Endodermal cell (in vitro differentiated cells): ENCODE measurements at regions not wholly inside any gene's neighbourhood (a gene's known extent, or its start where the extent isn't known, plus 50 kb on each side); places are given as distances from the start of the nearest gene placed in this dataset.

Experiments
- DNase-seq: peaks from one replicate; pipeline ENCODE4 v3.0.0-alpha.2; 2017
- H3K27ac ChIP-seq: 2 replicates; pipeline ENCODE4 v1.5.1; 2013; ENCODE audit warnings: mild to moderate bottlenecking, low read depth, low read length, moderate library complexity
- H3K27me3 ChIP-seq: 2 replicates; pipeline ENCODE4 v1.6.1; 2013; ENCODE audit warnings: mild to moderate bottlenecking, low read length, moderate library complexity; ENCODE audit not compliant: insufficient read depth, control insufficient read depth, poor library complexity, severe bottlenecking
- H3K36me3 ChIP-seq: 2 replicates; pipeline ENCODE4 v1.7.0; 2013; ENCODE audit warnings: mild to moderate bottlenecking, low read length, moderate library complexity; ENCODE audit not compliant: control insufficient read depth, insufficient read depth
- H3K4me1 ChIP-seq: one replicate; pipeline ENCODE4 v1.7.0; 2013; ENCODE audit warnings: low read length; ENCODE audit not compliant: control insufficient read depth, insufficient read depth
- H3K4me3 ChIP-seq: 2 replicates; pipeline ENCODE4 v1.5.1; 2013; ENCODE audit warnings: mild to moderate bottlenecking, low read length, moderate library complexity
- H3K9ac ChIP-seq: 2 replicates; pipeline ENCODE4 v1.6.1; 2013; ENCODE audit warnings: mild to moderate bottlenecking, low read length, moderate library complexity; ENCODE audit not compliant: poor library complexity, severe bottlenecking; ENCODE audit errors: extremely low read depth
- H3K9me3 ChIP-seq: 2 replicates; pipeline ENCODE4 v1.6.1; 2013; ENCODE audit warnings: mild to moderate bottlenecking, low read length, moderate library complexity; ENCODE audit not compliant: control insufficient read depth
- H3K27ac Mint-ChIP-seq: 2 replicates; pipeline ENCODE4 v1.8.0; 2020; ENCODE audit warnings: mixed read lengths
- H3K27me3 Mint-ChIP-seq: 2 replicates; pipeline ENCODE4 v1.8.0; 2021; ENCODE audit warnings: mild to moderate bottlenecking, mixed read lengths; ENCODE audit not compliant: insufficient read depth
- H3K36me3 Mint-ChIP-seq: 2 replicates; pipeline ENCODE4 v1.8.0; 2020; ENCODE audit warnings: low read depth, mixed read lengths
- H3K4me1 Mint-ChIP-seq: 2 replicates; pipeline ENCODE4 v1.8.0; 2020; ENCODE audit warnings: mixed read lengths
- H3K4me3 Mint-ChIP-seq: 2 replicates; pipeline ENCODE4 v1.8.0; 2020; ENCODE audit warnings: mild to moderate bottlenecking, moderate library complexity, mixed read lengths
- H3K9me3 Mint-ChIP-seq: 2 replicates; pipeline ENCODE4 v1.8.0; 2020; ENCODE audit warnings: mild to moderate bottlenecking, mixed read lengths
- WGBS, 2 experiments: methylation state at CpG; one replicate each; pipeline versions ENCODE4 v1.1.5 to v1.1.7; 2013; ENCODE audit warnings: missing lambda C conversion rate in 2 of 2, mixed read lengths in 1 of 2; ENCODE audit not compliant: insufficient coverage in 1 of 2, insufficient read length in 1 of 2; 5-methylcytosine and 5-hydroxymethylcytosine counted together
- TF ChIP-seq, protein P1 (sequence below): fragments of 200-600 bp; sonication (generic); conservative IDR thresholded peaks from 2 replicates; pipeline ENCODE4 v1.5.0; 2021; ENCODE audit warnings: antibody characterized with exemption, mild to moderate bottlenecking

DNA sequence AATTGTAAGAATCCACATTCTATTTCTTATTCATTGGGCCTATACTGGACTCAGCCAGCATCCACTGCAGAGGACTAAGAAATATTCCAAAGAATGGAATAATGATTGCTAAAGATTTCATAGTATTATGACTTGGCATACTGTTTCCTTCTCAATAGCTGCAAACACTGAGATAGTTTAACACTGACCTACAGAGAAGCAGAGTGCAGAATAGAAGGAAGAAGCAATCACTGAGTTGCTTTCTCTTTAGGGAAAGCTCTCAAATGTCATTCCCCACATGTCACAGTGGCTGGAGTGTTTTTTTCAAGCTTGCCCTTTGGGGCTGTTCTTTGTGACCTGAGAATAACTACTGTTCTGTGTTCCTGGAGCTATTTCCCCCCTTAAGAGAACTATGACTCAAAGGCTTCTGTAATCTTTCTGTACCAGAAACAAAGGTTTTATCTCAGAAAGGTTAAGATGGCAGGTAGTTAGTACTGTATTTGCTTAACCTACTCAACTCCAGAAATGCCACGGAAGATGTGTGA, 243.6 kb upstream of the LUZP2 start:
- Histone ChIP-seq H3K36me3 (no peaks in the 10 kb centered on the region), H3K27ac (no peak overlapping the region), H3K9ac (no peak overlapping the region), H3K4me3 (no peak overlapping the region), H3K27me3 (no peaks in the 10 kb centered on the region), H3K9me3 (no peaks in the 10 kb centered on the region), H3K4me1 (no peaks in the 10 kb centered on the region)
- H3K9me3 Mint-ChIP-seq: no peaks in the 10 kb centered on the region
- H3K27me3 Mint-ChIP-seq: no peaks in the 10 kb centered on the region
- H3K4me1 Mint-ChIP-seq: no peaks in the 10 kb centered on the region
- no peak overlapping the region for H3K27ac Mint-ChIP-seq
- H3K4me3 Mint-ChIP-seq: no peak overlapping the region
- DNase-seq: no peak
- 86% methylated on average over 1 of the region's 1 CpG; no CpG with 5 or more reads in 1 of the 2 experiments for WGBS, 2 experiments
- TF ChIP-seq, protein P1, sequence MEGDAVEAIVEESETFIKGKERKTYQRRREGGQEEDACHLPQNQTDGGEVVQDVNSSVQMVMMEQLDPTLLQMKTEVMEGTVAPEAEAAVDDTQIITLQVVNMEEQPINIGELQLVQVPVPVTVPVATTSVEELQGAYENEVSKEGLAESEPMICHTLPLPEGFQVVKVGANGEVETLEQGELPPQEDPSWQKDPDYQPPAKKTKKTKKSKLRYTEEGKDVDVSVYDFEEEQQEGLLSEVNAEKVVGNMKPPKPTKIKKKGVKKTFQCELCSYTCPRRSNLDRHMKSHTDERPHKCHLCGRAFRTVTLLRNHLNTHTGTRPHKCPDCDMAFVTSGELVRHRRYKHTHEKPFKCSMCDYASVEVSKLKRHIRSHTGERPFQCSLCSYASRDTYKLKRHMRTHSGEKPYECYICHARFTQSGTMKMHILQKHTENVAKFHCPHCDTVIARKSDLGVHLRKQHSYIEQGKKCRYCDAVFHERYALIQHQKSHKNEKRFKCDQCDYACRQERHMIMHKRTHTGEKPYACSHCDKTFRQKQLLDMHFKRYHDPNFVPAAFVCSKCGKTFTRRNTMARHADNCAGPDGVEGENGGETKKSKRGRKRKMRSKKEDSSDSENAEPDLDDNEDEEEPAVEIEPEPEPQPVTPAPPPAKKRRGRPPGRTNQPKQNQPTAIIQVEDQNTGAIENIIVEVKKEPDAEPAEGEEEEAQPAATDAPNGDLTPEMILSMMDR: no peak
- no peaks in the 10 kb centered on the region for H3K36me3 Mint-ChIP-seq

DNA sequence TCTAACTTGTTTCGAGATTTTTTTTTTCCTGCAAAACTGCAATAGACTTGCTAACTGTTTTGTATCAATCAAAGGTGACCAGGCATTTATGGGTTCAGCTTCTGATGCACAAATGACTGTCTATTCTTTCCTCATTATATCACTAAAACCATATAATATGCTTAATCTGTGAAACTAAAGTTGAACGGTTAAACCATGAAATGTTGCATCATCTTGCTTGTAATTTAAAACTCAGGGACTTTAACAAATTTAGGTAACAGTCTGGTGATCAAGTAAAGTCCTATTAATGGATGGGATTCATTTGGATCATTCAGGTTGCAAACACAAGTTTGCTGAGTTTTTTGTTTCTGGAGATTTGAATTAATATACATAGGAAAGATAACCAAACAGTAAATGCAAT, 232.0 kb upstream of the LUZP2 start:
- Histone ChIP-seq H3K27me3 (no peaks in the 10 kb centered on the region), H3K9me3 (no peaks in the 10 kb centered on the region), H3K9ac (no peak overlapping the region), H3K4me1 (no peaks in the 10 kb centered on the region), H3K27ac (no peak overlapping the region), H3K36me3 (no peaks in the 10 kb centered on the region), H3K4me3 (no peak overlapping the region)
- 90 to 100% methylated on average over 1 to 2 of the region's 2 CpGs for WGBS, 2 experiments
- TF ChIP-seq, protein P1: no peak
- DNase-seq: no peak
- H3K4me1 Mint-ChIP-seq: no peaks in the 10 kb centered on the region
- no peak overlapping the region for H3K27ac Mint-ChIP-seq
- H3K9me3 Mint-ChIP-seq: peaks cover 4% of the 10 kb centered on the region
- H3K36me3 Mint-ChIP-seq: no peaks in the 10 kb centered on the region
- H3K27me3 Mint-ChIP-seq: no peaks in the 10 kb centered on the region
- no peak overlapping the region for H3K4me3 Mint-ChIP-seq

- no peaks in the 10 kb centered on the region for H3K36me3 Mint-ChIP-seq
- 75% methylated on average over 2 of the region's 2 CpGs; no CpG with 5 or more reads in 1 of the 2 experiments for WGBS, 2 experiments
- Histone ChIP-seq H3K9me3 (no peaks in the 10 kb centered on the region), H3K9ac (no peak overlapping the region), H3K4me1 (no peaks in the 10 kb centered on the region), H3K27me3 (no peaks in the 10 kb centered on the region), H3K4me3 (no peak overlapping the region), H3K27ac (no peak overlapping the region), H3K36me3 (no peaks in the 10 kb centered on the region)
- H3K4me1 Mint-ChIP-seq: no peaks in the 10 kb centered on the region
- DNase-seq: no peak
- no peak overlapping the region for H3K4me3 Mint-ChIP-seq
- TF ChIP-seq, protein P1: no peak
- H3K27me3 Mint-ChIP-seq: no peaks in the 10 kb centered on the region
- no peak overlapping the region for H3K27ac Mint-ChIP-seq
- H3K9me3 Mint-ChIP-seq: peaks cover 4% of the 10 kb centered on the region
Observed at GRCh38 chr11:24267014-24267413, 229.8 kb upstream of the LUZP2 start.
